H9 (cell line): ENCODE measurements at regions not wholly inside any gene's neighbourhood (a gene's known extent, or its start where the extent isn't known, plus 50 kb on each side); places are given as distances from the start of the nearest gene placed in this dataset.

Experiments used
- DNase-seq: peaks from one replicate; pipeline ENCODE4 v3.0.0-alpha.2; 2017
- H2AFZ ChIP-seq: one replicate; pipeline ENCODE4 v1.6.1; 2013; ENCODE audit warnings: mild to moderate bottlenecking, low read length, control low read depth, moderate library complexity
- H2AK5ac ChIP-seq: 2 replicates; pipeline ENCODE4 v1.6.1; 2013; ENCODE audit warnings: low read length, control low read depth, mixed read lengths; ENCODE audit not compliant: insufficient read length
- H2BK120ac ChIP-seq: one replicate; pipeline ENCODE4 v1.6.1; 2013; ENCODE audit warnings: low read depth, mild to moderate bottlenecking, low read length, control low read depth, inconsistent platforms; ENCODE audit not compliant: poor library complexity, severe bottlenecking
- H2BK12ac ChIP-seq: 2 replicates; pipeline ENCODE4 v1.6.1; 2013; ENCODE audit warnings: low read length, control low read depth, mixed read lengths, low read depth; ENCODE audit not compliant: insufficient read length
- H2BK15ac ChIP-seq: 2 replicates; pipeline ENCODE4 v1.6.1; 2013; ENCODE audit warnings: low read depth, low read length, control low read depth
- H2BK20ac ChIP-seq: one replicate; pipeline ENCODE4 v1.6.1; 2013; ENCODE audit warnings: low read depth, mild to moderate bottlenecking, low read length, control low read depth, inconsistent platforms; ENCODE audit not compliant: poor library complexity, severe bottlenecking
- H2BK5ac ChIP-seq: 2 replicates; pipeline ENCODE4 v1.6.1; 2013; ENCODE audit warnings: low read length, control low read depth, mixed read lengths; ENCODE audit not compliant: insufficient read length
- H3K14ac ChIP-seq: 2 replicates; pipeline ENCODE4 v1.6.1; 2013; ENCODE audit warnings: low read length, control low read depth; ENCODE audit not compliant: insufficient read depth
- H3K18ac ChIP-seq: 2 replicates; pipeline ENCODE4 v1.6.1; 2013; ENCODE audit warnings: low read depth, mild to moderate bottlenecking, mixed read lengths, low read length, control low read depth; ENCODE audit not compliant: insufficient read length
- H3K23ac ChIP-seq: 2 replicates; pipeline ENCODE4 v1.6.1; 2013; ENCODE audit warnings: low read length, control low read depth, mixed read lengths, low read depth; ENCODE audit not compliant: insufficient read length
- H3K23me2 ChIP-seq: 2 replicates; pipeline ENCODE4 v1.6.1; 2013; ENCODE audit warnings: low read depth, mild to moderate bottlenecking, mixed read lengths, low read length, control low read depth; ENCODE audit not compliant: insufficient read length, poor library complexity, severe bottlenecking
- H3K27ac ChIP-seq: 2 replicates; pipeline ENCODE4 v1.5.1; 2013; ENCODE audit warnings: low read length, control low read depth, mixed read lengths, low read depth; ENCODE audit not compliant: insufficient read length
- H3K27me3 ChIP-seq: 2 replicates; pipeline ENCODE4 v1.6.1; 2013; ENCODE audit warnings: low read length, control low read depth, inconsistent platforms; ENCODE audit not compliant: insufficient read depth
- H3K4ac ChIP-seq: 2 replicates; pipeline ENCODE4 v1.6.1; 2013; ENCODE audit warnings: low read depth, mild to moderate bottlenecking, control low read depth, inconsistent platforms, low read length, moderate library complexity
- H3K4me1 ChIP-seq: 2 replicates; pipeline ENCODE4 v1.6.1; 2013; ENCODE audit warnings: low read length, control low read depth, inconsistent platforms; ENCODE audit not compliant: insufficient read depth
- H3K4me2 ChIP-seq: 2 replicates; pipeline ENCODE4 v1.6.1; 2013; ENCODE audit warnings: low read length, control low read depth, mixed read lengths; ENCODE audit not compliant: insufficient read length, insufficient read depth
- H3K56ac ChIP-seq: 2 replicates; pipeline ENCODE4 v1.6.1; 2013; ENCODE audit warnings: low read depth, mild to moderate bottlenecking, mixed read lengths, low read length, control low read depth; ENCODE audit not compliant: insufficient read length
- H3K79me1 ChIP-seq: 2 replicates; pipeline ENCODE4 v1.6.1; 2013; ENCODE audit warnings: low read depth, mild to moderate bottlenecking, moderate library complexity, low read length, control low read depth, inconsistent platforms; ENCODE audit not compliant: insufficient read depth, poor library complexity, severe bottlenecking
- H3K79me2 ChIP-seq: 2 replicates; pipeline ENCODE4 v1.6.1; 2013; ENCODE audit warnings: low read length, control low read depth, inconsistent platforms; ENCODE audit not compliant: insufficient read depth
- H3K9ac ChIP-seq: 2 replicates; pipeline ENCODE4 v1.6.1; 2013; ENCODE audit warnings: low read length, control low read depth, mixed read lengths; ENCODE audit not compliant: insufficient read length; ENCODE audit errors: extremely low read depth
- H3K9me3 ChIP-seq: one replicate; pipeline ENCODE4 v1.6.1; 2013; ENCODE audit warnings: low read depth, low read length, inconsistent platforms; ENCODE audit not compliant: control insufficient read depth
- H3T11ph ChIP-seq: one replicate; pipeline ENCODE4 v1.6.1; 2013; ENCODE audit warnings: mild to moderate bottlenecking, low read length, control low read depth, inconsistent platforms
- H4K20me1 ChIP-seq: one replicate; pipeline ENCODE4 v1.6.1; 2013; ENCODE audit not compliant: control insufficient read depth, insufficient read length, insufficient read depth
- H4K5ac ChIP-seq: 2 replicates; pipeline ENCODE4 v1.6.1; 2013; ENCODE audit warnings: low read depth, mild to moderate bottlenecking, mixed read lengths, low read length, control low read depth; ENCODE audit not compliant: insufficient read length
- H4K8ac ChIP-seq: replicated peaks from 2 replicates; pipeline ENCODE4 v1.6.1; 2013; ENCODE audit warnings: low read length, control low read depth, mixed read lengths, low read depth; ENCODE audit not compliant: insufficient read length
- H4K91ac ChIP-seq: 2 replicates; pipeline ENCODE4 v1.6.1; 2013; ENCODE audit warnings: low read depth, mild to moderate bottlenecking, moderate library complexity, mixed read lengths, low read length, control low read depth; ENCODE audit not compliant: insufficient read length
- H3K27ac Mint-ChIP-seq, 3 experiments: 2 replicates in 2 of 3; 3 replicates in 1 of 3; pipeline ENCODE4 v1.8.0; 2020 to 2021; ENCODE audit warnings: mixed read lengths in 3 of 3, mild to moderate bottlenecking in 1 of 3, moderate library complexity in 1 of 3
- H3K27me3 Mint-ChIP-seq: 2 replicates; pipeline ENCODE4 v1.8.0; 2021; ENCODE audit warnings: low read depth, mild to moderate bottlenecking, moderate library complexity, mixed read lengths
- H3K36me3 Mint-ChIP-seq, 3 experiments: 2 replicates in 2 of 3; 3 replicates in 1 of 3; pipeline ENCODE4 v1.8.0; 2020 to 2021; ENCODE audit warnings: low read depth in 3 of 3, mixed read lengths in 3 of 3; ENCODE audit not compliant: insufficient read depth in 1 of 3
- H3K4me1 Mint-ChIP-seq, 2 experiments: 2 replicates each; pipeline ENCODE4 v1.8.0; 2020; ENCODE audit warnings: mixed read lengths in 2 of 2
- H3K4me3 Mint-ChIP-seq, 2 experiments: 2 replicates in 1 of 2; 3 replicates in 1 of 2; pipeline ENCODE4 v1.8.0; 2020 to 2021; ENCODE audit warnings: mild to moderate bottlenecking in 2 of 2, mixed read lengths in 2 of 2, moderate library complexity in 1 of 2
- H3K9me3 Mint-ChIP-seq, 2 experiments: 2 replicates in 1 of 2; 3 replicates in 1 of 2; pipeline ENCODE4 v1.8.0; 2020; ENCODE audit warnings: mild to moderate bottlenecking in 2 of 2, mixed read lengths in 2 of 2, moderate library complexity in 1 of 2
- CTCF ChIP-seq: fragments of 200-600 bp; sonication (generic); conservative IDR thresholded peaks from 3 replicates; pipeline ENCODE4 v1.8.0; 2021; ENCODE audit warnings: antibody characterized with exemption, mild to moderate bottlenecking
- WGBS: extraction: QIAGEN DNeasy Blood & Tissue Kit; methylation state at CpG from one replicate; pipeline ENCODE4 v1.1.7; 2013; ENCODE audit warnings: missing lambda C conversion rate, low lambda C conversion rate, mixed read lengths; ENCODE audit not compliant: insufficient read length; ENCODE audit errors: extremely low coverage; 5-methylcytosine and 5-hydroxymethylcytosine counted together

GRCh38 chr1:239979456-239979855 lies 112.2 kb upstream of the FMN2 start:
- no peak overlapping the region for H4K8ac ChIP-seq
- H3K79me1 ChIP-seq: no peaks in the 10 kb centered on the region
- Mint-ChIP-seq H3K4me1 (no peaks in the 10 kb centered on the region), H3K27ac (no peak overlapping the region), H3K27me3 (peaks cover 4% of the 10 kb centered on the region; the same call in 1 of the 2 replicates), H3K4me3 (no peak overlapping the region), H3K36me3 (peaks cover 25 to 45% (median 38%) of the 10 kb centered on the region in 3 experiments), H3K9me3 (peaks cover 57 to 72% of the 10 kb centered on the region in 2 experiments)
- H2AFZ ChIP-seq: no peak overlapping the region
- H3K4ac ChIP-seq: no peak overlapping the region
- H2AK5ac ChIP-seq: no peak overlapping the region
- H4K20me1 ChIP-seq: no peaks in the 10 kb centered on the region
- H3K23ac ChIP-seq: no peak overlapping the region
- H3K9me3 ChIP-seq: peaks cover 34% of the 10 kb centered on the region
- H3K27me3 ChIP-seq: no peaks in the 10 kb centered on the region
- no peak overlapping the region for H3T11ph ChIP-seq
- no peak overlapping the region for H3K27ac ChIP-seq
- H3K9ac ChIP-seq: no peak overlapping the region
- H3K4me1 ChIP-seq: no peaks in the 10 kb centered on the region
- DNase-seq: no peak
- H3K79me2 ChIP-seq: no peaks in the 10 kb centered on the region
- H3K18ac ChIP-seq: no peak overlapping the region
- H3K4me2 ChIP-seq: no peak overlapping the region
- H2BK12ac ChIP-seq: no peak overlapping the region
- no peak overlapping the region for H4K5ac ChIP-seq
- no peak overlapping the region for H3K14ac ChIP-seq
- H2BK120ac ChIP-seq: no peak overlapping the region
- H2BK20ac ChIP-seq: no peak overlapping the region
- no peak overlapping the region for H2BK15ac ChIP-seq
- H3K56ac ChIP-seq: no peak overlapping the region
- H2BK5ac ChIP-seq: no peak overlapping the region
- TF ChIP-seq CTCF: no peak
- no CpG with 5 or more reads among the region's 4 CpGs for WGBS
- no peaks in the 10 kb centered on the region for H3K23me2 ChIP-seq
- no peak overlapping the region for H4K91ac ChIP-seq
